HG03025 (cell line): ENCODE measurements at regions not wholly inside any gene's neighbourhood (a gene's known extent, or its start where the extent isn't known, plus 50 kb on each side); places are given as distances from the start of the nearest gene placed in this dataset.
"Not testable (repeated sequence)": the region's sequence is repeated elsewhere in the genome, so short reads cannot be mapped to it uniquely, and the experiment has no call there.

ENCODE experiments used
- ATAC-seq: cut with Tn5 transposase; IDR thresholded peaks from one replicate; pipeline ENCODE4 v1.9.1; 2021; ENCODE audit warnings: mild to moderate bottlenecking, moderate library complexity; ENCODE audit not compliant: unreplicated experiment, low FRiP score

DNA sequence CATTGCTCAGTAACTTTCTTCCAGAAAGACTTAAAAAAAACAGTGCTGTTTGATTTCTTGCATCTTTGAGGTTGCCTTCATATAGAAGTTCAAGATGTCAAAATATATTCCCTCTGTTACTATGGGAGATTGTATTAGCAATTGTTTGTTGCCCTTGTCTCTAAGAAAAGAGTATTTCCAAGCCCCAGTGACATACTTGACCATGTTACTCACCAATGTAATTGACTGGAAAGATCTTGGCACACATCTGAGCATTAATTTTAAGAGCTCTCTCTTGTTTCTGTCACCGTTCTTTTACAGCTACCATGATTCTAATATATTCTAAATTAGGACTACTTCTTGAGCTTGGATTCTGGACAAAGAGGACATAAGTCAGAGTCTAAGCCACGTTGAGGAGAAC, 902.7 kb upstream of the EPHA5 start:
- no peak for ATAC-seq

GRCh38 chr4:66571145-66571695, 900.9 kb upstream of the EPHA5 start:
- ATAC-seq: no peak

GRCh38 chr4:66569228-66569627, 898.9 kb upstream of the EPHA5 start:
- no peak for ATAC-seq

DNA sequence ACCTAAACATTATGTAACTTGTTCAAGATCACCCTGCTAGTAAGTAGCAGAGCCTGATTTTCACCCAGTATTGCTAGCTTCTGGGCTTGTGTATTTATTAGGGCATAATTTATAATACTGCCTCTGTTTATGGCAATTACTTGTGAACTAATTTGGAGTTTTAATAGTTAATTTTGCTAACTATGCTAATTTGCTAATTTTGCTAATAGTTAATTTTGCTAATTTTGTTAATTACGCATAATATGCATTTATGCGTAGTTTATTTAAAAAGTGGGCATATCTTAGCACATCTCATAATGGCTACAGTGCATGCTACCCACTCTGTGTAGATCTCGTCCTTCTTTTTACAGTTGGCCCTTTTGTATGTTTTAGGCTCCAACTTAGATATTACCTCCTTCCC, 898.1 kb upstream of the EPHA5 start:
- ATAC-seq: no peak

DNA sequence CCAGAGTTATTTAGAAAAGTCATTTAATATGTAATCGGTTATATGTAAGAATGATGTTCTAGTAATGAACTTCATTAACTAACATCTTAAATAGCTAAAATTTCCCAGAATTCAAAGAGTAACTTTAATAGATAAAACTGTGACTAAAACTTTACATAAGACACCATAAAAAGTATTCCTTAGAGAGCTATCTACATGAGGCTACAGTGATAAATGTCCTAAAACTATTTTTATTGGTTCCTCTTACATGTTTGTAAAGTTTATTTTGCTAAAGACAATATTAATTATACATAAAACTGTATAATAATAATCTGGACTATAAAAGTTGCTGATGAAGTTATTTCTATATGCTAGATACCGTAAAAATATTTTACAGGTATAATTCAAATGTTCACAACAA, 897.7 kb upstream of the EPHA5 start:
- ATAC-seq: no peak

DNA sequence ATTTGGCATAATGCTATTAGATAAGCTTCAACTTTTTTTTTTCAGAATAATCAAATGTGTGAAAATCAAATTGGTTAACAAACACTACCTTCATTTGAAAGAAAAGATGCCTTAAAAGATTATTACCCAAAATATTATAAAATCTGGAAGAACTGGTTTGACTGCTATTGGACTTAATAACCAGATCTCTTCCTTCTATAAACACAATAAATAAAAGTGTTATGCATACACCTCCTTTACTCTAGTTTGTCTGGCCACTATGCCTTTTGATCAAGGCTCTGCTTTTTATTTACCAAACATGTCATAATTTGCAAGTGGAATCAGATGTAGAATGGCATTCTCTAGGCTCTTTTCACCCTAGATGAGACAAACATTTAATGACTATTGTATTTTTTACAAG, 897.3 kb upstream of the EPHA5 start:
- ATAC-seq: no peak

- no peak for ATAC-seq
These were observed 895.5 kb upstream of the EPHA5 start for GRCh38 chr4:66565801-66566200.

DNA sequence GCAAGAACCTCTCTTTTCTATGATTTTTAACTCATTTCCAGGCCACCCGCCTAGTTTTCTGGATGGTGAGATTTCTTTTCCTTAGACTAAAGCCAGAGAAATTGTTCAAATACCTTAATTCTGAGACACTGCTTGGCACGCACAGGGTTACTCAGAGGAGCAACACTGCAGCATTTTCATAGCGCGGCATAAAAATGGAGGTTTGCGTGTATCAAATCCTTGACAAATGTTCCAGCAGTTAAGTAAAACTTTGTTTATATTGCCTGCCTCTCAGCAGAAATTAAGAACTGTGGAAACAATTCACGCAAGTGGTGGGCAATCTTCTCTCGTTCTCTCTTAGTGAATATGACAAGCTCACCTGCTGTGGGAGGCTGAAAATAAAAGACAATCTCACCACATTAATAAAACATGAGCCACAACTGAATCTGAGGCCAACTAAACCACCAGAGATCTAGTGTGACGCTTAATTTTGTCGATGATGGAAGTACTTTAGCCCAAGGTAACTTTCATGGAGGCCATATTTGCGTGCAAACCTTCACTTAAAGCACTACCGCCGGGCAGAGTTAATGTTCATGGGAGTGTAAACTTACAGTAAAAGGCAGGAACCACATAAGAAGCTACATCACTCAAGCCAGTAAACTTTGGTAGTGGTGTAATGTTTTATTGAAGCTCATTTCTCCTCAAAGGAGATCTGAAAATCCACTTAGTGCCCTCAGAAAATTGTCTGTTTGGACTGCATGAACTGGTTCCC, 894.8 kb upstream of the EPHA5 start:
- ATAC-seq: no peak

GRCh38 chr4:66562276-66562806, 892.1 kb upstream of the EPHA5 start:
- no peak for ATAC-seq

- not testable (repeated sequence) for ATAC-seq
These were observed 891.3 kb upstream of the EPHA5 start for GRCh38 chr4:66561465-66562053.

DNA sequence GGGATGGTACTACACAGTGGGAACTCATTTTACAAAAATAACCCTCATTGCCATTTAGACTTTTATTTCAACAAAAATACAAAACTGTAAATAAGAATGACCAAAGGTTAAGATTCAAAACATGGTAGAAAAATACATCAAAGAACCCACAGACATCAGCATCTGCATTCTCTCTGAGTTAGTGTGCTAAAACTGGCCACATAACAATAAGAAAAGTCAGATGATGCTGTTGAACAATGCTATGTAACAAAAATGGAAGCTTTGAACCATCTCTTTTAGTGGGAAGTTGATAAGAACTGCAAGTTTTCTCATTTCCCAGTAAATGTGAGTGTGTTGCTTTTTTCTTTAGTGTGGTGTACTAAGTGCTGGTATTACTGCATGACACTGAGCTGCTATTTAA, 888.4 kb upstream of the EPHA5 start:
- no peak for ATAC-seq

DNA sequence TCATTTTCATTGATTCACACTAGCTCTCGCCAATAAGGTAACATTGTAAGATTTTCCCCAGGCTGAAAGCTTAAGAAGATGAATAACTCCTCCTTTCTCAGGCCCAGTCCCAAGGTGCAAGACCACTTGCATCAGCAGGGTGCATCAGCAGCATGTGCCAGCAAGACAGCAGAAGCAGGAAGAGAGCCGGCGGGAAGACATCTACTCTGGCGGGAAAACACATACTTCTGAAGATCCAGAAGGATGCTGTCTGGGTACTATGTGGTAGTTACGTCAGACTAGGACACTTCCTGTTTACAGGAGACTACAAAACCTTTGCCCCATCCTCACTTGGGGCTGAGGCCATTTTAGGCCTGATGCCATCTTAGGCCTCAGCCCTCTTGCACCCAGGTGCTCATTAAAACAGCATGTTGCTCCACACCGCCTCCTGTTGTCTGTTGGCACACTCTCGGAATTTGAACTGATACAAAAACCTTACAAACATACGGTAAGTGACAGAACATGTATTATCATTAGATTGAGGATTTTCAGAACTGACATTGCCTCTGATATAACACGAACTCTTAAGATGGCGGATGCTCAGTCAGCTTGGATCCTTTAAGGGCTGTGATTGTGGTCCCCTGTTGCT, 886.5 kb upstream of the EPHA5 start:
- ATAC-seq: no peak

GRCh38 chr4:66555301-66555700, 885.0 kb upstream of the EPHA5 start:
- ATAC-seq: no peak

GRCh38 chr4:66554826-66555225, 884.5 kb upstream of the EPHA5 start:
- ATAC-seq: no peak

DNA sequence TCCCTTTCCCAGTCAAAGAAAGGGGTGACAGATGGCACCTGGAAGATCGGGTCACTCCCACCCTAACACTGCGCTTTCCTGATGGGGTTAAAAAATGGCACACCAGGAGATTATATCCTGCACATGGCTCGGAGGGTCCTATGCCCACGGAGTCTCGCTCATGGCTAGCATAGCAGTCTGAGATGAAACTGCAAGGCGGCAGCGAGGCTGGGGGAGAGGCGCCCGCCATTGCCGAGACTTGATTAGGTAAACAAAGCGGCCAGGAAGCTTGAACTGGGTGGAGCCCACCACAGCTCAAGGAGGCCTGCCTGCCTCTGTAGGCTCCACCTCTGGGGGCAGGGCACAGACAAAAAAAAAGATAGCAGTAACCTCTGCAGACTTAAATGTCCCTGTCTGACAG, 875.0 kb upstream of the EPHA5 start:
- ATAC-seq: not testable (repeated sequence)

DNA sequence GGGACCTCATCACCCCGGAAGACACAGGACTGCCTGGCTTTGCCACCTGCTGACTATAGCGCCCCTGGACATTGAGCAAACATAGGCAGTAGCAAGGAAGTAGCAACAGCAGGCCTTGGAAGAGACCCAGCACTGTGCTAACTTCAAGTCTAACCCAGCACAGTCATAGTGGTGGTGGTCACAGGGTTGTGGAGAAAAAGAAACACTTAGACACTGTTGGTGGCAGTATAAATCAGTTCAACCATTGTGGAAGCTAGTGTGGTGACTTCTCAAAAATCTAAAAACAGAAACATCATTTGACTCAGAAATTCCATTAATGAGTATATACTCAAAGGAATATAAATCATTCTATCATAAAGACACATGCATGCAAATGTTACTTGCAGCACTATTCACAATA, 874.0 kb upstream of the EPHA5 start:
- no peak for ATAC-seq

GRCh38 chr4:66539745-66540144, 869.5 kb upstream of the EPHA5 start:
- ATAC-seq: no peak

DNA sequence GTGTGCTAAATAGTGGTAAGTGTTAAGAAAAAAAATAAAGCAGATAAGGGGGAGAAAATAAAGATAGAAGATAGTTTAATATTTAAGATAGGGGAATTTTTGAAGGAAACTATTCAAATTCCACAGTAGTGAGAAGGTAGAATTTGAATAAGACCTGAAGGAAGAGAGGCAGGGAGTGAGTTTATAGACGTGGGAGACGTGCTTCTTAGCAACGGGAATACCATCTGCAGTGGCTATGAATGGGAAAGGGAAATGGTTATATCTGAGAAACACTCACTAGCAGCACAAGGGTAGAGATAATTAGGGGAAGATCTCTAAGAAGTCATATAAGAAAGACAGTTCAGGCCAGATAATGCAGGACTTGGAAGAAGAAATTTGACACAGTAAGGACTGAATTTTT, 854.5 kb upstream of the EPHA5 start:
- no peak for ATAC-seq

GRCh38 chr4:66522244-66522643, 852.0 kb upstream of the EPHA5 start:
- no peak for ATAC-seq

DNA sequence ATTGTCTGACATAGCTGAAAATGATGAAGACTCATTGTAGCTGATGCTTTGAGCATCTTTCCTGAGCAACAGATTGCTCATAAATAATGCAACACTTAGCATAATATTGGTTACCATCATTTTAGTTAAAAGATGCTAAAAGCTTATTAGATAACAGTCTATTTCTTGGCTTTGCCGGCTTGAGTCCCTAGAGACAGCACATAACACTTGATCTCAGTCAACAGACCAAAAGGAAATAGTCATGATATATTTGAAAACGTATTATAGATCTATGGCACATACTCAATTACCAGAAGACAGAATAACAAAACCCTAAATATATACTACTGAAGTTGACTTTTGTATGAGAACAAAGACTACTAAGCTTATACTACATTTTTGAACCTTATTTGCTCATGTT, 846.7 kb upstream of the EPHA5 start:
- ATAC-seq: no peak

DNA sequence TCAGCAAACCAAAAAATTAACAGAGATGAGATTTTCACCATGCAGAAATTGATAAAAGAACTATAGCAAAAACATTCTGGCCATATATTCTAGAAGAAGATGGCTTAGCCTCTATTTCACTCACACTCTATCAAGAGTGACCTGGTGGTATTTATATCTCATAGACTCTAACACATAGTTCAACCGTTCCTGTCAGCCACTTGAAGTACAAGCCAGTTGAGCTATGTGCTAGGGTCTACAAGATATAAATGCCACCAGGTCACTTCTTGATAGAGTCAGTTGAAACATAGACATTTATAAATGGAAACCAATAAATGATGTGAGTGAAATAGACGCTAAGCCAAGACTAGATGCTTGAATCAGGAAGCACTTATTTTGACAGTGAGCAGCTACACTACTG, 836.7 kb upstream of the EPHA5 start:
- ATAC-seq: no peak
